CD8-positive, alpha-beta memory T cell (primary cell): ENCODE measurements at regions not wholly inside any gene's neighbourhood (a gene's known extent, or its start where the extent isn't known, plus 50 kb on each side); places are given as distances from the start of the nearest gene placed in this dataset.
"Not testable (repeated sequence)": the region's sequence is repeated elsewhere in the genome, so short reads cannot be mapped to it uniquely, and the experiment has no call there.

ENCODE experiments used
- CTCF ChIA-PET: fragments of 350-600 bp; sonication (Branson Sonifier 250); formaldehyde crosslinking; loops from one replicate; lab custom pipeline; 2021; ENCODE audit warnings: antibody characterized with exemption; lab: Charles Lee
- POLR2A ChIA-PET: fragments of 350-600 bp; sonication (Branson Sonifier 250); formaldehyde crosslinking; loops from one replicate; lab custom pipeline; 2021; ENCODE audit warnings: antibody characterized with exemption; lab: Charles Lee
- DNase-seq, 5 donors: peaks; one replicate each; pipeline versions ENCODE4 v3.0.0 to v3.0.0-alpha.2; 2020 to 2022; ENCODE audit warnings: mixed read lengths in 1 of 5
- H3K27ac ChIP-seq: one replicate; pipeline ENCODE4 v1.7.0; 2013; ENCODE audit warnings: low read depth, mild to moderate bottlenecking, low read length, moderate library complexity
- H3K27me3 ChIP-seq: 2 replicates; pipeline ENCODE4 v1.7.0; 2013; ENCODE audit warnings: low read length, mild to moderate bottlenecking; ENCODE audit not compliant: insufficient read depth, poor library complexity, severe bottlenecking
- H3K36me3 ChIP-seq: 2 replicates; pipeline ENCODE4 v1.7.0; 2013; ENCODE audit warnings: mild to moderate bottlenecking, low read length, moderate library complexity; ENCODE audit not compliant: insufficient read depth
- H3K4me1 ChIP-seq: 2 replicates; pipeline ENCODE4 v1.7.0; 2013; ENCODE audit warnings: mild to moderate bottlenecking, low read length, moderate library complexity; ENCODE audit not compliant: insufficient read depth
- H3K4me3 ChIP-seq: 2 replicates; pipeline ENCODE4 v1.7.0; 2013; ENCODE audit warnings: mild to moderate bottlenecking, low read length
- H3K9me3 ChIP-seq: 2 replicates; pipeline ENCODE4 v1.7.0; 2013; ENCODE audit warnings: mild to moderate bottlenecking, low read length
- H3K27ac Mint-ChIP-seq, 8 donors: one replicate each; pipeline ENCODE4 v1.8.0; 2020 to 2021; ENCODE audit warnings: mixed read lengths in 8 of 8, mild to moderate bottlenecking in 6 of 8, inconsistent platforms in 3 of 8, moderate library complexity in 3 of 8
- H3K27me3 Mint-ChIP-seq, 2 donors: one replicate each; pipeline ENCODE4 v1.8.0; 2020 to 2021; ENCODE audit warnings: mixed read lengths in 2 of 2, mild to moderate bottlenecking in 1 of 2, moderate library complexity in 1 of 2
- H3K36me3 Mint-ChIP-seq, 3 donors: one replicate each; pipeline ENCODE4 v1.8.0; 2020 to 2021; ENCODE audit warnings: mixed read lengths in 3 of 3, inconsistent platforms in 1 of 3, mild to moderate bottlenecking in 1 of 3
- H3K4me1 Mint-ChIP-seq, 3 donors: one replicate each; pipeline ENCODE4 v1.8.0; 2020 to 2021; ENCODE audit warnings: mixed read lengths in 3 of 3, inconsistent platforms in 1 of 3, mild to moderate bottlenecking in 1 of 3
- H3K4me3 Mint-ChIP-seq, 7 donors: one replicate each; pipeline ENCODE4 v1.8.0; 2020 to 2021; ENCODE audit warnings: mixed read lengths in 7 of 7, mild to moderate bottlenecking in 6 of 7, moderate library complexity in 4 of 7, inconsistent platforms in 2 of 7
- H3K9me3 Mint-ChIP-seq, 5 donors: one replicate each; pipeline ENCODE4 v1.8.0; 2020 to 2022; ENCODE audit warnings: mixed read lengths in 5 of 5, mild to moderate bottlenecking in 3 of 5, moderate library complexity in 2 of 5, inconsistent platforms in 1 of 5

DNA sequence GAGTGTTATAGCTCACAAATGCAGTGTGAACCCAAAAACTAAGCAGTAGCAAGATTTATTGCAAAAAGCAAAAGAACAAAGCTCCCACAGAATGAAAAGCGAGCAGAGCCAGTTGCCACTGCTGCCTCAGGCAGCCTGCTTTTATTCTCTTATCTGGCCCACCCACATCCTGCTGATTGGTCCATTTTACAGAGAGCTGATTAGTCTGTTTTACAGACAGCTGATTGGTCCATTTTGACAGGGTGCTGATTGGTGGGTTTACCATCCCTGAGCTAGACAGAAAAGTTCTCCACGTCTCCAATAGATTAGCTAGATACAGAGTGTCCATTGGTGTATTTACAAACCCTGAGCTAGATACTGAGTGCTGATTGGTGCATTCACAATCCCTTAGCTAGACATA, 55.1 kb upstream of the VASH1 start:
- H3K27me3 ChIP-seq, DNase-seq, H3K27ac ChIP-seq, H3K36me3 ChIP-seq, H3K9me3 ChIP-seq, H3K4me3 Mint-ChIP-seq, H3K4me1 Mint-ChIP-seq, H3K4me1 ChIP-seq, POLR2A ChIA-PET, H3K4me3 ChIP-seq, H3K27ac Mint-ChIP-seq, H3K36me3 Mint-ChIP-seq, H3K9me3 Mint-ChIP-seq: not testable (repeated sequence)
- CTCF ChIA-PET: interaction anchor here (1.1 to 1.2 kb wide), 3 partner anchors 10 to 79 kb away, joined by 3 to 4 read pairs (median 3); no protein-coding TSS in a partner anchor
- H3K27me3 Mint-ChIP-seq: peaks cover 4 to 12% of the 10 kb centered on the region in 2 donors

DNA sequence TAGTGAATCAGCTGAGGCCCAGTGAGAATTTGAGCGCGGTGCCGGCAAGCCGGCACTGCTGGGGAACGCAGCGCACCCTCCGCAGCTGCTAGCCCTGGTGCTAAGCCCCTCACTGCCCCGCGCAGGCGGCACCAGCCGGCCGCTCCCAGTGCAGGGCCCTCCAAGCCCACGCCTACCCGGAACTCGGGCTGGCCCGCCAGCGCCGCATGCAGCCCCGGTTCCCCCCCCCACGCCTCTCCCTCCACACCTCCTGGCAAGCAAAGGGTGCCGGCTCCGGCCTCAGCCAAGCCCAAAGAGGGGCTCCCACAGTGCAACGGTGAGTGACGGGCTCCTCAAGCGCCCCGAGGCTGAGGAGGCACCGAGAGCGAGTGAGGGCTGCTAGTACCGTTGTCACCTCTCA, 54.5 kb upstream of the VASH1 start:
- Mint-ChIP-seq H3K4me3 (no peak overlapping the region), H3K9me3 (no peaks in the 10 kb centered on the region), H3K27ac (no peak overlapping the region), H3K36me3 (no peaks in the 10 kb centered on the region), H3K4me1 (no peaks in the 10 kb centered on the region), H3K27me3 (peaks cover 4 to 15% of the 10 kb centered on the region in 2 donors)
- no peaks in the 10 kb centered on the region for H3K9me3 ChIP-seq
- no peak overlapping the region for H3K4me3 ChIP-seq
- DNase-seq: no peak
- no peak overlapping the region for H3K27ac ChIP-seq
- CTCF ChIA-PET: interaction anchor here (1.1 to 1.2 kb wide), 5 partner anchors 9 to 78 kb away, joined by 3 to 4 read pairs (median 3); no protein-coding TSS in a partner anchor
- H3K27me3 ChIP-seq: no peaks in the 10 kb centered on the region
- no peaks in the 10 kb centered on the region for H3K36me3 ChIP-seq
- POLR2A ChIA-PET: no interaction called here
- no peaks in the 10 kb centered on the region for H3K4me1 ChIP-seq

GRCh38 chr14:76708028-76708427, 53.2 kb upstream of the VASH1 start:
- no peaks in the 10 kb centered on the region for H3K27me3 ChIP-seq
- Mint-ChIP-seq H3K27ac (no peak overlapping the region), H3K4me3 (no peak overlapping the region), H3K9me3 (no peaks in the 10 kb centered on the region), H3K4me1 (no peaks in the 10 kb centered on the region), H3K36me3 (no peaks in the 10 kb centered on the region), H3K27me3 (peaks cover 4 to 17% of the 10 kb centered on the region in 2 donors)
- CTCF ChIA-PET: interaction anchor here (1.1 to 3.0 kb wide), 3 partner anchors 12 to 14 kb away, joined by 3 to 17 read pairs (median 3); no protein-coding TSS in a partner anchor
- POLR2A ChIA-PET: no interaction called here
- H3K36me3 ChIP-seq: no peaks in the 10 kb centered on the region
- no peak for DNase-seq
- H3K4me3 ChIP-seq: no peak overlapping the region
- H3K4me1 ChIP-seq: no peaks in the 10 kb centered on the region
- H3K9me3 ChIP-seq: no peaks in the 10 kb centered on the region
- H3K27ac ChIP-seq: no peak overlapping the region

- Mint-ChIP-seq H3K9me3 (no peaks in the 10 kb centered on the region), H3K4me3 (no peak overlapping the region), H3K27ac (no peak overlapping the region), H3K36me3 (no peaks in the 10 kb centered on the region), H3K4me1 (no peaks in the 10 kb centered on the region), H3K27me3 (peaks cover 6 to 22% of the 10 kb centered on the region in 2 donors)
- H3K36me3 ChIP-seq: no peaks in the 10 kb centered on the region
- H3K4me3 ChIP-seq: no peak overlapping the region
- DNase-seq: no peak
- H3K27ac ChIP-seq: no peak overlapping the region
- no peaks in the 10 kb centered on the region for H3K9me3 ChIP-seq
- no peaks in the 10 kb centered on the region for H3K4me1 ChIP-seq
- no peaks in the 10 kb centered on the region for H3K27me3 ChIP-seq
- POLR2A ChIA-PET: no interaction called here
- CTCF ChIA-PET: interaction anchor here (1.4 to 3.2 kb wide), 3 partner anchors 12 to 76 kb away, joined by 4 to 57 read pairs (median 17); no protein-coding TSS in a partner anchor
These were observed 52.5 kb upstream of the VASH1 start for GRCh38 chr14:76708771-76709170.

DNA sequence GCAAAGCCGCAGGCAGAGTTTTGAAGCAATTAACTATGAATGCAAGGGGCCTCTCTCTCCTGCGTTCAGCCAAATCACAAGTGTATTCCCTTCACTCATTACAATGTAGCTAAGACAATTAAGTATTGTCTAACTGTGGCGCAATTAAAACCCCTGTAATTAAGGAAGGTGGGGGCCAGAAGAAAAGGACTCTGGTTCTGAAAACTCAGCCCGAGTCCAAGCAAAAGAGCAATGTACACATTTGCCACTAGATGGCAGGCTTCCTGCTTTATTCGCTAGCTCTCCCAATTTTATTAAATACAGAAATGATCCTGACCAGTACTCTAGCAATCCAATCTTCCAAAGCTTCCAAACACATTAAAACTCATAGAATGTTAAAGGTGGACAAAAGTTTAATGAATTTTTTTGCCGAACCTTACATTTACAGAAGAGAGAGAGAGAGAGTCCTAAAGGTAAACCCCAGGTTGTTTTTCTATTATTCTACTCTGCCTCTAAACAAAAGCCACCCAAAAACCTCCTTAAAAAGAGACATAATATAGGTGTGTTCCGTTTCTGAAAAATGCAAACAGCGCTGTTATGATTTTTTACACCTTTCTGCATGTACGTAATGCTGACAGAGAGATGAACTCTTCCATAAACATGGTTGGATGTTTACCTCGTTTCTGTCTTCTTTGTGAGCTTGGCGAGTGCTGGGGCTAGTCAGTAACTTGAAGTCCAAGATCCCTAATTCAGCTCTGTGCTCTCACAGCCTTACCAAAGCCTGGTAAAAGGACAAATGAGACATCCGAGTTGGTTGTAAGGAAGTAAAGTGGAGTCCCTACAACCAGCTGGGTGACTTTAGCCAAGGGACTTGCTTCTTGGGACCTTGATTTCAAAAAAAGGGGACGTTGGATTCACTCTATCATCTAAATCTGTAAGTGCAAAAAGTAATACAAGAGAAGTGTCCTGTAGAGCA, 50.9 kb upstream of the VASH1 start:
- no peaks in the 10 kb centered on the region for H3K9me3 ChIP-seq
- no peaks in the 10 kb centered on the region for H3K36me3 Mint-ChIP-seq
- peak overlapping the region in 1 of 8 donors; percentile 82 for H3K27ac Mint-ChIP-seq
- H3K27me3 Mint-ChIP-seq: peaks cover 10 to 26% of the 10 kb centered on the region in 2 donors
- no peaks in the 10 kb centered on the region for H3K4me1 Mint-ChIP-seq
- no peaks in the 10 kb centered on the region for H3K4me1 ChIP-seq
- POLR2A ChIA-PET: interaction anchor here (0.7 kb wide), 1 partner anchor 73 kb away, joined by 3 read pairs; no protein-coding TSS in a partner anchor
- CTCF ChIA-PET: interaction anchor here (0.6 to 3.2 kb wide), 17 partner anchors 11 to 385 kb away, joined by 3 to 57 read pairs (median 4); partner anchors contain the start of genes ANGEL1 and VASH1
- H3K4me3 ChIP-seq: no peak overlapping the region
- no peak overlapping the region for H3K27ac ChIP-seq
- H3K4me3 Mint-ChIP-seq: no peak overlapping the region
- peak in 2 of 5 donors; percentile 12 to 13 for DNase-seq
- no peaks in the 10 kb centered on the region for H3K27me3 ChIP-seq
- H3K36me3 ChIP-seq: no peaks in the 10 kb centered on the region
- H3K9me3 Mint-ChIP-seq: no peaks in the 10 kb centered on the region
